ENCODE measurements at regions not wholly inside any gene's neighbourhood (a gene's known extent, or its start where the extent isn't known, plus 50 kb on each side); places are given as distances from the start of the nearest gene placed in this dataset.

DNA sequence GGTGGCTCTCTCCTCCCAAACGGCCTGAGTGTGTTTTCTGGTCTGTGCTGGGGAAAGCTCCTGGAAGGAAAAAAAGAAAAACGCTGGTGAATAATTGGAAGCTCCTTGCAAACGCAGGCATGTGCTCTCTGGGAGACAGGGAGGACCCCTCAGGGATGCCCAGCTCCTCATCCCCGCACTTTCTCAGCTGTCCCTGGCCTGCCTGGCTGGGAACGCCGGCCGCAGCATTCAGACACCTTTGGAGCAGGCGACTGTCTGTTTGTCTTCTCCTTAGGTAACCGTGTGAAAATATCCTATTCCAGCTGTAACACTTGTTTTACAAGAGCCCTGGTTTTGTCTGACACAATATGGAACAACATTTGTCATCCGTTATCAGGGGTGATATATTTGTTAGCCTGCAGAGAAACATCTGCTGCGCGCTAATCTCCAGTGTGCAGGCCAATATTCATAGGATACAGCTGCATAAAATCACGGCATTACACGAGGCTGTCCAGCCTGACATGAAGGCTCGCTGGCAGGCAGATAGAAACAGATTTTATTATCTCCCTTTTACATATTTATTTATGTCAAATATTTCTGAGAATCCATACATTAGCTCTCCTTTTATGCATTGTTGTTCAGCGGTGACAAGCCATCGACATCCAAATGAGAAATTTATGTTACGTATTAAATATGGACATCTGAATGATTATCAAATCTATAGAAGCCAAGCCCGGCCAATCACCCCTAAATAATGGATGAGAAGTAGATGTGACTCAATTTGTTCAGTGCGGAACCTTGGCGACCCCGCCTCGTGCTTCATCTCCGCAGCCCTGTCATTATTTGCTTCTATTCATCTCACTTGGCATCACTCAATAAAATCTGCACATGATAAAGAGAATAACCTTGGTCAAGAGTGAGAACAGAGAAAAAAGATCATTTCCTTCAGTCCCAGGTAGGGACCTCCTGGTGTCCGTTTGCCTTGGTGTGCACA lies 675.1 kb upstream of the SALL3 start:
- H3K4me3 Mint-ChIP-seq, result no peak overlapping the region
- ATAC-seq (ENCODE audit: low read depth in 2 of 2), result no peak
- H3K27me3 Mint-ChIP-seq, result no peaks in the 10 kb centered on the region

DNA sequence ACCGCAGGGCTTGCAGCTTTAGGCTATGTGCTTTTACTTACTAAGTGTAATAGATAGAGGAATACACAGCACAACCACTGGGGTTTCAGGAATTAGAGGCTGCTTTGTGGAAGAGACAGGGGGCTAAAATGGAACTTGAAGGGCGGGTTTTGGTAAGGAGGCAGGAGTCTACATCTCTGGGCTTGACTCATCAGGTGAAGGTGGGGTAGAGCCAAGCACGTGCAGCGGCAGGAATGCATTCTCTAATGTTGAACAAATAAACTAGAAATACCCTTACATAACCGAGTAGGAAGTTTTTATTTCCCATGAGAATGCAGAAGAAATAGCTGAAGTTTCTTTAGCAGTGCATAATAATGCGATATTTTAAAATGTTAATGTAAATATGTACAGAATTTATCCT lies 673.8 kb upstream of the SALL3 start:
- no peaks in the 10 kb centered on the region for H3K36me3 Mint-ChIP-seq
- no peaks in the 10 kb centered on the region for H3K27me3 ChIP-seq (ENCODE audit: control insufficient read depth, insufficient read depth, low read length)
- no peak for ATAC-seq (ENCODE audit: low read depth in 2 of 2)
- DNase-seq, result no peak
- peaks cover 0 to 5% (median 0%) of the 10 kb centered on the region in 7 donors for H3K9me3 Mint-ChIP-seq
- no peaks in the 10 kb centered on the region for H3K4me1 Mint-ChIP-seq
- no peaks in the 10 kb centered on the region for H3K36me3 ChIP-seq (ENCODE audit: control insufficient read depth, insufficient read depth, low read length)
- no peak overlapping the region for H3K4me3 Mint-ChIP-seq
- H3K4me1 ChIP-seq (ENCODE audit: control insufficient read depth, insufficient read depth, low read length, poor library complexity, severe bottlenecking), result no peaks in the 10 kb centered on the region
- no peaks in the 10 kb centered on the region for H3K9me3 ChIP-seq (ENCODE audit: control insufficient read depth in 2 of 2, low read length in 2 of 2)
- H3K27ac Mint-ChIP-seq, result no peak overlapping the region
- no peak overlapping the region for H3K27ac ChIP-seq (ENCODE audit: insufficient read depth, low read length, poor library complexity, severe bottlenecking)
- no peaks in the 10 kb centered on the region for H3K27me3 Mint-ChIP-seq
- H3K4me3 ChIP-seq (ENCODE audit: low read depth, low read length), result no peak overlapping the region

More for the DNA sequence above, 675.1 kb upstream of the SALL3 start:
- no peaks in the 10 kb centered on the region for H3K4me1 Mint-ChIP-seq
- no peak overlapping the region for H3K4me3 ChIP-seq (ENCODE audit: low read depth, low read length)
- H3K36me3 Mint-ChIP-seq, result no peaks in the 10 kb centered on the region
- H3K27ac Mint-ChIP-seq, result no peak overlapping the region
- no peaks in the 10 kb centered on the region for H3K36me3 ChIP-seq (ENCODE audit: control insufficient read depth, insufficient read depth, low read length)
- H3K27ac ChIP-seq (ENCODE audit: insufficient read depth, low read length, poor library complexity, severe bottlenecking), result no peak overlapping the region
- H3K27me3 ChIP-seq (ENCODE audit: control insufficient read depth, insufficient read depth, low read length), result no peaks in the 10 kb centered on the region
- no peaks in the 10 kb centered on the region for H3K9me3 ChIP-seq (ENCODE audit: control insufficient read depth in 2 of 2, low read length in 2 of 2)
- no peak for DNase-seq
- H3K4me1 ChIP-seq (ENCODE audit: control insufficient read depth, insufficient read depth, low read length, poor library complexity, severe bottlenecking), result no peaks in the 10 kb centered on the region
- peaks cover 0 to 5% (median 0%) of the 10 kb centered on the region in 7 donors for H3K9me3 Mint-ChIP-seq

GRCh38 chr18:78309307-78309706 lies 670.3 kb upstream of the SALL3 start:
- no peaks in the 10 kb centered on the region for H3K4me1 ChIP-seq (ENCODE audit: control insufficient read depth, insufficient read depth, low read length, poor library complexity, severe bottlenecking)
- no peaks in the 10 kb centered on the region for H3K36me3 Mint-ChIP-seq
- no peak overlapping the region for H3K27ac ChIP-seq (ENCODE audit: insufficient read depth, low read length, poor library complexity, severe bottlenecking)
- ATAC-seq (ENCODE audit: low read depth in 2 of 2), result no peak
- no peaks in the 10 kb centered on the region for H3K4me1 Mint-ChIP-seq
- H3K27me3 ChIP-seq (ENCODE audit: control insufficient read depth, insufficient read depth, low read length), result no peaks in the 10 kb centered on the region
- no peak overlapping the region for H3K27ac Mint-ChIP-seq
- H3K9me3 ChIP-seq (ENCODE audit: control insufficient read depth in 2 of 2, low read length in 2 of 2), result no peaks in the 10 kb centered on the region
- H3K27me3 Mint-ChIP-seq, result no peaks in the 10 kb centered on the region
- peaks cover 0 to 2% (median 0%) of the 10 kb centered on the region in 7 donors for H3K9me3 Mint-ChIP-seq
- no peak overlapping the region for H3K4me3 ChIP-seq (ENCODE audit: low read depth, low read length)
- no peak overlapping the region for H3K4me3 Mint-ChIP-seq
- no peak for DNase-seq
- no peaks in the 10 kb centered on the region for H3K36me3 ChIP-seq (ENCODE audit: control insufficient read depth, insufficient read depth, low read length)

DNA sequence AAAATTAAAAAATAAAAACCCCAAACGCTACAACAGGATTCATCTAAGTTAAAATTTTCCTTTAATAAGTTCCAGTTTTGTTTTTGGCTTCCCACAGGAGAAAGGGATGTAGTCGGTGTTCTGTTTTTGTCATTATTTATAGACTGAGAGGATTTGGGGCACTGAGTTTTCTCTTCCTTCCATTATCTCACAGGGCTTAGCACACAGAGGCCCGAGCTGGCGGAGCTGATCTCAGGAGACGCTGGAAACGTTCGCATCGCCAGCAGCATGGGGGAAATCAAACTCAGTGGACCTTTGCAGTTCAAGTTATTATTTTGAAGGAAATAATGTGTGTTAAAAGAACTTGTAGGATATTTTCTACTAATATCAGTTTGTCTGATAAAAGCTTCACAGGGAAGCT lies 669.7 kb upstream of the SALL3 start:
- Histone ChIP-seq H3K27ac (ENCODE audit: insufficient read depth, low read length, poor library complexity, severe bottlenecking) (no peak overlapping the region), H3K4me3 (ENCODE audit: low read depth, low read length) (no peak overlapping the region), H3K9me3 (ENCODE audit: control insufficient read depth in 2 of 2, low read length in 2 of 2) (no peaks in the 10 kb centered on the region), H3K4me1 (ENCODE audit: control insufficient read depth, insufficient read depth, low read length, poor library complexity, severe bottlenecking) (no peaks in the 10 kb centered on the region), H3K36me3 (ENCODE audit: control insufficient read depth, insufficient read depth, low read length) (no peaks in the 10 kb centered on the region), H3K27me3 (ENCODE audit: control insufficient read depth, insufficient read depth, low read length) (no peaks in the 10 kb centered on the region)
- no peaks in the 10 kb centered on the region for H3K4me1 Mint-ChIP-seq
- peaks cover 0 to 2% (median 0%) of the 10 kb centered on the region in 7 donors for H3K9me3 Mint-ChIP-seq
- ATAC-seq (ENCODE audit: low read depth in 2 of 2) (no peak), DNase-seq (no peak)
- H3K27me3 Mint-ChIP-seq, result no peaks in the 10 kb centered on the region
- H3K4me3 Mint-ChIP-seq, result no peak overlapping the region
- no peaks in the 10 kb centered on the region for H3K36me3 Mint-ChIP-seq
- H3K27ac Mint-ChIP-seq, result no peak overlapping the region

GRCh38 chr18:78319264-78319663 lies 660.4 kb upstream of the SALL3 start:
- no peaks in the 10 kb centered on the region for H3K4me1 ChIP-seq (ENCODE audit: control insufficient read depth, insufficient read depth, low read length, poor library complexity, severe bottlenecking)
- Mint-ChIP-seq H3K36me3 (no peaks in the 10 kb centered on the region), H3K4me1 (no peaks in the 10 kb centered on the region), H3K4me3 (no peak overlapping the region), H3K9me3 (peaks cover 0 to 6% (median 0%) of the 10 kb centered on the region in 7 donors), H3K27ac (no peak overlapping the region), H3K27me3 (no peaks in the 10 kb centered on the region)
- no peak overlapping the region for H3K4me3 ChIP-seq (ENCODE audit: low read depth, low read length)
- ATAC-seq (ENCODE audit: low read depth in 2 of 2), result no peak
- DNase-seq, result no peak
- no peak overlapping the region for H3K27ac ChIP-seq (ENCODE audit: insufficient read depth, low read length, poor library complexity, severe bottlenecking)
- no peaks in the 10 kb centered on the region for H3K27me3 ChIP-seq (ENCODE audit: control insufficient read depth, insufficient read depth, low read length)
- no peaks in the 10 kb centered on the region for H3K36me3 ChIP-seq (ENCODE audit: control insufficient read depth, insufficient read depth, low read length)
- H3K9me3 ChIP-seq (ENCODE audit: control insufficient read depth in 2 of 2, low read length in 2 of 2), result no peaks in the 10 kb centered on the region

DNA sequence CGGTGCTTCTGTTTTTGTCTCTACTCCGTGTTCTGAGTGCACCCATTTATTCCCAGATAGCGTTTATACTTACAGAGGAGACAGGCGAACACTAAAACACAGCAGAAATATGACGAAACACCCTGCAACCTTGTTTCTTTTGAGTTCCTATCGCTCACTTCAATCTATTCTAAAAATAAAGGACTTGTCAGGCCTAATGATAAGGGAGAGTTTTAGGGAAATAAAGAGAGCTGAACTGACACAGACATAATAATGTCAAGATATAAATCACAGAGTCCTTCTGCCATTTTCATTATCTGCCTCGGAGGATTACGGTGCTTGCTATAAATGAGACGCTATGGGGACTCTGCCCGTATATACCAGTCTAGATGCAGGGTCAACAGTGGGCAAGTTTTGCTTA lies 659.7 kb upstream of the SALL3 start:
- Mint-ChIP-seq H3K4me3 (no peak overlapping the region), H3K27ac (no peak overlapping the region), H3K36me3 (no peaks in the 10 kb centered on the region), H3K9me3 (peaks cover 0 to 6% (median 0%) of the 10 kb centered on the region in 7 donors), H3K27me3 (no peaks in the 10 kb centered on the region), H3K4me1 (no peaks in the 10 kb centered on the region)
- Histone ChIP-seq H3K27me3 (ENCODE audit: control insufficient read depth, insufficient read depth, low read length) (no peaks in the 10 kb centered on the region), H3K4me1 (ENCODE audit: control insufficient read depth, insufficient read depth, low read length, poor library complexity, severe bottlenecking) (no peaks in the 10 kb centered on the region), H3K9me3 (ENCODE audit: control insufficient read depth in 2 of 2, low read length in 2 of 2) (no peaks in the 10 kb centered on the region), H3K27ac (ENCODE audit: insufficient read depth, low read length, poor library complexity, severe bottlenecking) (no peak overlapping the region), H3K36me3 (ENCODE audit: control insufficient read depth, insufficient read depth, low read length) (no peaks in the 10 kb centered on the region), H3K4me3 (ENCODE audit: low read depth, low read length) (no peak overlapping the region)
- no peak for ATAC-seq (ENCODE audit: low read depth in 2 of 2)
- DNase-seq, result no peak

GRCh38 chr18:78321402-78321801 lies 658.2 kb upstream of the SALL3 start:
- DNase-seq, result no peak
- H3K4me1 Mint-ChIP-seq, result no peaks in the 10 kb centered on the region
- H3K4me1 ChIP-seq (ENCODE audit: control insufficient read depth, insufficient read depth, low read length, poor library complexity, severe bottlenecking), result no peaks in the 10 kb centered on the region
- peaks cover 0 to 6% (median 0%) of the 10 kb centered on the region in 7 donors for H3K9me3 Mint-ChIP-seq
- no peaks in the 10 kb centered on the region for H3K9me3 ChIP-seq (ENCODE audit: control insufficient read depth in 2 of 2, low read length in 2 of 2)
- H3K27me3 ChIP-seq (ENCODE audit: control insufficient read depth, insufficient read depth, low read length), result no peaks in the 10 kb centered on the region
- no peaks in the 10 kb centered on the region for H3K36me3 ChIP-seq (ENCODE audit: control insufficient read depth, insufficient read depth, low read length)
- H3K27me3 Mint-ChIP-seq, result no peaks in the 10 kb centered on the region
- no peak for ATAC-seq (ENCODE audit: low read depth in 2 of 2)
- H3K36me3 Mint-ChIP-seq, result no peaks in the 10 kb centered on the region
- H3K27ac Mint-ChIP-seq, result no peak overlapping the region
- H3K4me3 Mint-ChIP-seq, result no peak overlapping the region
- H3K27ac ChIP-seq (ENCODE audit: insufficient read depth, low read length, poor library complexity, severe bottlenecking), result no peak overlapping the region
- no peak overlapping the region for H3K4me3 ChIP-seq (ENCODE audit: low read depth, low read length)
